NCI-H345 treated with DMSO at 0.1 percent for 48 hours (cell line): ENCODE measurements at regions not wholly inside any gene's neighbourhood (a gene's known extent, or its start where the extent isn't known, plus 50 kb on each side); places are given as distances from the start of the nearest gene placed in this dataset.

Experiments used
- DNase-seq: peaks from one replicate; lab custom pipeline; 2025; ENCODE audit not compliant: unreplicated experiment; lab: John Stamatoyannopoulos, UW

GRCh38 chr2:2750867-2751714 is 420.0 kb upstream of the MYT1L start:
- DNase-seq: no peak

GRCh38 chr2:2749206-2749598 is 418.1 kb upstream of the MYT1L start:
- DNase-seq: no peak

GRCh38 chr2:2748399-2749205 is 417.5 kb upstream of the MYT1L start:
- no peak for DNase-seq

- peak; percentile 66 for DNase-seq
These were observed 416.8 kb upstream of the MYT1L start for GRCh38 chr2:2747797-2748301.

- DNase-seq: no peak
These were observed 415.7 kb upstream of the MYT1L start for GRCh38 chr2:2746731-2747130.

GRCh38 chr2:2744958-2745715 is 414.1 kb upstream of the MYT1L start:
- no peak for DNase-seq

- no peak for DNase-seq
These were observed 413.0 kb upstream of the MYT1L start for GRCh38 chr2:2744107-2744506.

GRCh38 chr2:2743164-2743571 is 412.1 kb upstream of the MYT1L start:
- DNase-seq: no peak

GRCh38 chr2:2742726-2743125 is 411.7 kb upstream of the MYT1L start:
- DNase-seq: no peak

GRCh38 chr2:2740238-2740775 is 409.2 kb upstream of the MYT1L start:
- no peak for DNase-seq

GRCh38 chr2:2739231-2739795 is 408.2 kb upstream of the MYT1L start:
- no peak for DNase-seq

- no peak for DNase-seq
These were observed 407.6 kb upstream of the MYT1L start for GRCh38 chr2:2738684-2739083.

- no peak for DNase-seq
These were observed 407.2 kb upstream of the MYT1L start for GRCh38 chr2:2738276-2738675.

GRCh38 chr2:2735041-2735440 is 404.0 kb upstream of the MYT1L start:
- DNase-seq: peak; percentile 18

GRCh38 chr2:2734308-2734707 is 403.2 kb upstream of the MYT1L start:
- no peak for DNase-seq

GRCh38 chr2:2733818-2734217 is 402.7 kb upstream of the MYT1L start:
- DNase-seq: no peak

- DNase-seq: no peak
These were observed 401.4 kb upstream of the MYT1L start for GRCh38 chr2:2732331-2733119.

- DNase-seq: no peak
These were observed 400.8 kb upstream of the MYT1L start for GRCh38 chr2:2731816-2732284.

GRCh38 chr2:2731101-2731815 is 400.2 kb upstream of the MYT1L start:
- DNase-seq: no peak
